ENCODE measurements at regions not wholly inside any gene's neighbourhood (a gene's known extent, or its start where the extent isn't known, plus 50 kb on each side); places are given as distances from the start of the nearest gene placed in this dataset.

- DNase-seq, result peak; percentile 59
Observed at GRCh38 chr6:140857739-140858380, 1274.9 kb upstream of the GJE1 start.

- no peak for DNase-seq
Observed at GRCh38 chr6:140855520-140855919, 1277.2 kb upstream of the GJE1 start.

- DNase-seq, result no peak
Observed at GRCh38 chr6:140854318-140854717, 1278.4 kb upstream of the GJE1 start.

- DNase-seq, result no peak
Observed at GRCh38 chr6:140850438-140850837, 1282.3 kb upstream of the GJE1 start.

GRCh38 chr6:140849456-140849855 lies 1283.3 kb upstream of the GJE1 start:
- DNase-seq, result no peak

GRCh38 chr6:140847262-140847645 lies 1285.5 kb upstream of the GJE1 start:
- no peak for DNase-seq

GRCh38 chr6:140846503-140847261 lies 1286.0 kb upstream of the GJE1 start:
- DNase-seq, result no peak

GRCh38 chr6:140845701-140846100 lies 1287.0 kb upstream of the GJE1 start:
- DNase-seq, result no peak

GRCh38 chr6:140844167-140844566 lies 1288.6 kb upstream of the GJE1 start:
- no peak for DNase-seq

GRCh38 chr6:140833408-140833807 lies 1299.3 kb upstream of the GJE1 start:
- no peak for DNase-seq

- no peak for DNase-seq
Observed at GRCh38 chr6:140830666-140831065, 1302.1 kb upstream of the GJE1 start.

GRCh38 chr6:140828856-140829255 lies 1303.9 kb upstream of the GJE1 start:
- DNase-seq, result no peak

GRCh38 chr6:140827593-140827992 lies 1305.1 kb upstream of the GJE1 start:
- DNase-seq, result no peak

GRCh38 chr6:140825731-140826130 lies 1307.0 kb upstream of the GJE1 start:
- no peak for DNase-seq

GRCh38 chr6:140824595-140824994 lies 1308.1 kb upstream of the GJE1 start:
- DNase-seq, result no peak

GRCh38 chr6:140821196-140821595 lies 1311.5 kb upstream of the GJE1 start:
- no peak for DNase-seq

- no peak for DNase-seq
Observed at GRCh38 chr6:140817176-140817575, 1315.5 kb upstream of the GJE1 start.

- DNase-seq, result no peak
Observed at GRCh38 chr6:140816681-140817080, 1316.0 kb upstream of the GJE1 start.

- DNase-seq, result no peak
Observed at GRCh38 chr6:140812636-140813035, 1320.1 kb upstream of the GJE1 start.

- DNase-seq, result no peak
Observed at GRCh38 chr6:140811642-140812041, 1321.1 kb upstream of the GJE1 start.

GRCh38 chr6:140809694-140810101 lies 1323.0 kb upstream of the GJE1 start:
- no peak for DNase-seq

- no peak for DNase-seq
Observed at GRCh38 chr6:140806431-140806830, 1326.3 kb upstream of the GJE1 start.

- DNase-seq, result no peak
Observed at GRCh38 chr6:140794544-140794943, 1338.2 kb upstream of the GJE1 start.

- DNase-seq, result no peak
Observed at GRCh38 chr6:140790109-140790508, 1342.6 kb upstream of the GJE1 start.

GRCh38 chr6:140789466-140789865 lies 1343.3 kb upstream of the GJE1 start:
- no peak for DNase-seq

All from NCI-H345 (cell line).